Globus pallidus (tissue), 1 donor: ENCODE measurements at regions not wholly inside any gene's neighbourhood (a gene's known extent, or its start where the extent isn't known, plus 50 kb on each side); places are given as distances from the start of the nearest gene placed in this dataset.
A peak's percentile ranks its signal among the peaks of the same experiment; 100 is the strongest.

Experiments used
- DNase-seq: peaks from one replicate; pipeline ENCODE4 v3.0.0-alpha.2; 2015; ENCODE audit warnings: low spot score

DNA sequence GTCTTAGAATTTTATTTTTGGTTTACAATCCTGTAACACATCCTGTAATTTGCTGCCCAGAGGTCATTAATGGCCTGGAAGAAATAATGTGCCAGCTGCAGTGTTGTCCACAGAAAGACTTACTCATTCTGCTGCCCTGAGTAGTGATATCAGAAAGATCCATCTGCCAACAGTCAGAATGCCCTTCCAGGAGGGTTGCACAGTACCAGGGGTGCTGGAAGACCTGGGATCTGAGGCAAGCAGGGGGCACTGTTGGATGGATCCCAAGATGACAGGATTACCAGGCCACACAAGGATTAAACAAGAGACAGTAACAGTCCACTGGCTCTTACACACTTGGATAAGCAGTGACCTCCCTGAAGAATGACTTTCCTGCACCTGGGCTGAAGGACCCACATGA is 93.8 kb upstream of the TOP3B start:
- no peak for DNase-seq

GRCh38 chr22:22075382-22076163 is 93.0 kb upstream of the TOP3B start:
- DNase-seq: no peak

- no peak for DNase-seq
These were observed 92.2 kb upstream of the TOP3B start for GRCh38 chr22:22074634-22075381.

- no peak for DNase-seq
These were observed 91.4 kb upstream of the TOP3B start for GRCh38 chr22:22073769-22074561.

DNA sequence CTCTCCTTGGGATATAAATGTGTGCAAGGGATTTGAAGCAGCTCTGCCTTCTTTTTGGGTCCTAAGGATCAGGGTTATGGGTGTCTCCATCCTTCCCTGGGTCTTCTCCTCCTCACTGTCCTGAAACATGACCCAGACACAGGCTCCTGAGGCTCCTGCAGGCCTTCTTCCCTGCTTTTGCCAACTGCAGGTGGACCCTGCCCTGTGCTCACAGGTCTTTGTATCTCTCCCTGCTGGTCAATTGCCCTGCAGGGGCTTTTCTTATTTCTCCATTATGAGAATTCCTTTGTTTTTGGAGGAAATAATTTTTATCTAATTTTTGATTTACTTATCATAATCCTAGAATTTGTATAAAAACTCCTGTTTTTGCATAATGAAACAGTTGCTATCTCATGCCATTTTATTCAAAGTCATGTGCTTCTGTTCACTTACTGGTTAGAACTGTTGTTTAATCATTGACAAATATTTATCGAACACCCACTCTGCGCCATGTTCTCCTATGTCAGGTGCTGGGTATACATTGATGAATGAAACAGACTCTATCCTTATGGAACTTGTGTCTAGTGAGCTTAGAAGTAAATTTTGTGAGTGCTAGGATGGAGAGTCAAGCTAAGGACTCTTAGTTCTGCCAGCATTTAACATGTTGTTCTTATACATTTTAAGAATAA is 89.7 kb upstream of the TOP3B start:
- no peak for DNase-seq

DNA sequence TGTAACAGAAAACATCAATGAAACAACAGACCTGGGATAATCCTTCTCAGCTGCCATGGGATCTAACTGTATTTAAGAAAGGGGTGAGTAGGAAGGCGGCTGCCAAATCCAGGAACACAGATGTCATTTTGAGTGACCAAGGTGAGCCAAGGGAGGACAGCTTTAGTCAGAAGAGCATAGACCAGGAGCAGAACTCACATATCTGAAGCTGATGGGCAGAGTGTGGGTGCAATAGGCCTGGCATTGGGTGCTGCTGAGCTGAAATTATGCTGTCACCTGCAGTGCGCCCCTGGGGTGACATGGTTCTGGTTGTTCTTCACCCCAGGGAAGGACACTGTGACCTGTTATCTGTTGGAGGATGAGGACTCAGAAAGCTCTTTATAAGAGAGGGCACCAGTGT is 88.9 kb upstream of the TOP3B start:
- no peak for DNase-seq

- DNase-seq: no peak
These were observed 87.8 kb upstream of the TOP3B start for GRCh38 chr22:22070371-22070824.

GRCh38 chr22:22069450-22070370 is 87.1 kb upstream of the TOP3B start:
- DNase-seq: no peak

- no peak for DNase-seq
These were observed 86.1 kb upstream of the TOP3B start for GRCh38 chr22:22068657-22069056.

GRCh38 chr22:22068025-22068424 is 85.4 kb upstream of the TOP3B start:
- no peak for DNase-seq

- no peak for DNase-seq
These were observed 84.6 kb upstream of the TOP3B start for GRCh38 chr22:22067192-22067591.

GRCh38 chr22:22064580-22064979 is 82.0 kb upstream of the TOP3B start:
- no peak for DNase-seq

- no peak for DNase-seq
These were observed 79.8 kb upstream of the TOP3B start for GRCh38 chr22:22062306-22062793.

DNA sequence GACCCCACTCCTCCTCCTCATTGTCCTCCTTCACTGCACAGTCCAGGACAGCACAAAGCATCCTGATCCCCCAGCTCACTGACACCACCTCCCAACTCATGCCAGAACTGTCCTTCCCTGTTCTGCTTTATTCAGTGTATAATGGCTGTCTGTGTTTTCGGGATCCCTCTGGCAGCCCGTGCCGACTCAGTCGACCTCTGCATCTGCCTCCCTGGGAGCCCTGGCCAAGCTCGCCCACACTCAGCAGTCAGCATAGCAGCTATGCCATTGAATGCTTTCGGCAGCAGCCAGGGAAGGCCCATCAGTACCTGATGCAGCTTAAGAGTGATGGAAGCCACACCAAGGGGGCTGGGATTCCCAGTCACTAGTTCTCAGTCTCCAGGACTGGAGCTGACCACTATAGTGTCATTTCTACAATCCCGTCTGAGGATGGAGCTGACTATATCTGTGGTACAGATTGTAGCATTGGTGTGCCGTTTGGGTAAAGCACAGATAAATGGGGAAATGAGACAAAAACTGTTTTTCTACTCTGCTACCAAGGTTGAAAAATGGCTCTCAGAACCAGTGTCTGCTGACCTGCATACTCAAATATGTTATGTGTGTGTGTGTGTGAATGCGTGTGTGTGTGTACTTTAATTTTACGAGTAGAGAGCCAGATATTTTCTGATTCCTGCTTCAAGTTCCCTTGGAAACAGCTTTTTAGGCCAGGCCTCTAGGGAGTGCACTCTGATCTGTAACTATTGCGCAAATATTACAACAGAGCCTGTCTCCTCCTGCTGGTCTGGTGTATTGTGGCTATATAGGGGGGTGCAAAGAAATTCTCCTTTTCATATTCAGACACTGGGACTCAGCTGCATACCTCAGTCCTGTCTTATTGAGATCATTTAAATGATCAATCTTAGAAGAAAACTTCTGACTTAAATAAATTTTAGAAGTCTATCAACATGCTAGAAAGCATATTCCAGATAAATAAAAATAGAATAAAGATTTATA is 78.8 kb upstream of the TOP3B start:
- DNase-seq: peak; percentile 41

DNA sequence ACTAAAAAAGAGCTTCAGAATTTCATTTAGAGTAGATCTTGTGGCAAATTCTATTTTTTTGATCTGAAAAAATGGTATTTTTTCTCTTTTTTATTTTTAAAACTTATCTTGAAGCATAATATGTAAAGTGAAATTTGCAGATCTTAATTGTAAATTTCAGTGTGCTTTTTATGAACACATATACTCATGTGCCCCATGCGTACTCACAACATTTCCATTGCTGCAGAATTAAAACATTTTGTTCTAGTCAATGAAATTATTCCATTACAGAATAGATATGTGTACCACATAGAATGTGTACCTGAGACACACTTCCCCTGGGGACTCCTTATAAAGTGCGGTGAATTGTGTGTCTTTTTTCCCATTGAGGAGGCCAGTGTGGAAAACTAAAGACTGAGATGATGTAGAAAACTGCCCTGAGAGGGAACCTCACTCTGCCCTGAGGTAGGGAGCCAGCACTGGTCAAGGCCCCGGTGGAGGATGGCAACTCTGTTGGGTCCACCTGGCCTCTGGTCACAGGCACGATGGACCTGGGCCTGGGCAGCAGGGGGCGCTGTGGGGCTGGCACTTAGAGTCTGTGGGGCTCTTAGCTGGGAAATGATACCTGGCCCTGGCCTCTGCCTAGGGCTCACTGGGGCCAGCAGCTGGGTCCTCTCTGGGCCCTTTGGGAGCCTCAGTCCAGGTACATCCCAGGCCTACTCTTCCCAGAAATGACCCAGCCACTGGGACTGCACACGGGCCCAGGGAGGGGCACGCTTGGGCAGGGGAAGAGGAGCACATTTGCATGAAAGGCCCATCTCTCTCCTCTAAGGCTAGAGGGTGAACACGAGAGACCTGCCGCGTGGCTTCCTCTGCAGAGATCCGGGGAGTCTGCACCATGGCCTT is 77.9 kb upstream of the TOP3B start:
- peak; percentile 38 for DNase-seq

DNA sequence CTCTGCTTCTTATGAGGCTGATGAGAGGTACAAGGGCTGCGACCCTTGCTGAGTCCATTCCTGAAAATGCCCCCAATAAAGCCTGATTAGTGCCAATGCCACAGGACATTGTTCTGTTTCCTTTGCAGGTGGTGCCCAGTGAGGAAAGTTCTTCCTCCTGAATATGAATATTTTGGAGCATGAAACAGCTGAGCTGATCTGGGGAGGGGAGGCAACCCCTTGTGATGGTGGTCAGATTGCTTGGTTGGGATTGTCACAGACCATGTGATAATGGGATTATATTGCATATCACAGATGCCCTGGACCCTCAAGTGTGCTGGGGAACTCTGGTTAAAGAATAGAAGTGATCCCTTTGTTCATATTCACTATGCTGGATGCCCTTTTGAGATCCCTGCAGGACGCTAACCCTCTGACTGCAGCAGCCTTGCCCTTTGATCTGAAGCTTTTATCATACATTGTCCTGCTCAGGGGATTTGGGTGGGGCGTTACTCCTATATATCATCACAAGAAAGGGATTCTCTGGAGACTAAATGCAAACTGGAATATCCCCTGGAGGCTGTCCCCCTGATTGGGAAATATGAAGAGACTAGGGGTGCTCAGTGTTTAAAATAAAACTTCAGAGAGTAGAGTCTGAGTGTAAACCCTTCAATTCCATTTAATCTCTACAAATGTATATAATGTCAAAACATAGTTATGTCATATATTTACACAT is 76.9 kb upstream of the TOP3B start:
- DNase-seq: no peak

- DNase-seq: no peak
These were observed 76.2 kb upstream of the TOP3B start for GRCh38 chr22:22058633-22059290.
